Keratinocyte (primary cell): ENCODE measurements at regions not wholly inside any gene's neighbourhood (a gene's known extent, or its start where the extent isn't known, plus 50 kb on each side); places are given as distances from the start of the nearest gene placed in this dataset.

Source experiments
- DNase-seq: peaks from one replicate; pipeline ENCODE4 v3.0.0-alpha.2; 2011; ENCODE audit warnings: low read depth, missing footprints, low spot score
- FAIRE-seq: peaks from 2 replicates; lab custom pipeline; 2011; peaks lifted over from hg19 to GRCh38; lab: Jason Lieb, UNC
- H2AFZ ChIP-seq: 2 replicates; pipeline ENCODE4 v1.6.0; 2012; ENCODE audit warnings: low read length, control low read depth, inconsistent platforms; ENCODE audit not compliant: control insufficient read depth
- H3K27ac ChIP-seq: 2 replicates; pipeline ENCODE4 v1.5.1; 2011; ENCODE audit warnings: low read length; ENCODE audit not compliant: control insufficient read depth, insufficient read depth
- H3K27me3 ChIP-seq: 3 replicates; pipeline ENCODE4 v1.6.0; 2011; ENCODE audit warnings: low read length; ENCODE audit not compliant: control insufficient read depth, insufficient read depth; ENCODE audit errors: extremely low read depth
- H3K36me3 ChIP-seq, 2 experiments: 2 replicates in 1 of 2; 3 replicates in 1 of 2; pipeline ENCODE4 v1.5.1; 2011; ENCODE audit warnings: low read length in 2 of 2, mild to moderate bottlenecking in 1 of 2; ENCODE audit not compliant: control insufficient read depth in 2 of 2, insufficient read depth in 2 of 2; ENCODE audit errors: extremely low read depth in 1 of 2
- H3K4me1 ChIP-seq: 3 replicates; pipeline ENCODE4 v1.5.1; 2011; ENCODE audit warnings: low read length; ENCODE audit not compliant: control insufficient read depth, insufficient read depth; ENCODE audit errors: extremely low read depth
- H3K4me2 ChIP-seq: 3 replicates; pipeline ENCODE4 v1.6.0; 2011; ENCODE audit warnings: low read depth, low read length; ENCODE audit not compliant: control insufficient read depth, insufficient read depth; ENCODE audit errors: extremely low read depth
- H3K4me3 ChIP-seq, 3 experiments: fragments of 200-600 bp in 1 of 3; sonication (generic) in 1 of 3; 2 replicates in 2 of 3; 3 replicates in 1 of 3; pipeline ENCODE4 v1.5.1; 2011 to 2016; ENCODE audit warnings: low read length in 3 of 3, mild to moderate bottlenecking in 3 of 3, control low read depth in 2 of 3, inconsistent platforms in 1 of 3, low read depth in 1 of 3, mixed read lengths in 1 of 3, mixed run types in 1 of 3, moderate library complexity in 1 of 3; ENCODE audit not compliant: control insufficient read depth in 2 of 3, insufficient read depth in 2 of 3; ENCODE audit errors: extremely low read depth in 1 of 3
- H3K79me2 ChIP-seq: 2 replicates; pipeline ENCODE4 v1.6.0; 2012; ENCODE audit warnings: low read length; ENCODE audit not compliant: control insufficient read depth, insufficient read depth
- H3K9ac ChIP-seq: 3 replicates; pipeline ENCODE4 v1.6.0; 2011; ENCODE audit warnings: low read length; ENCODE audit not compliant: control insufficient read depth, insufficient read depth; ENCODE audit errors: extremely low read depth
- H3K9me1 ChIP-seq: 3 replicates; pipeline ENCODE4 v1.6.0; 2011; ENCODE audit warnings: low read length; ENCODE audit not compliant: control insufficient read depth, insufficient read depth; ENCODE audit errors: extremely low read depth
- H3K9me3 ChIP-seq: 2 replicates; pipeline ENCODE4 v1.5.1; 2012; ENCODE audit warnings: low read depth, low read length; ENCODE audit not compliant: control insufficient read depth
- H4K20me1 ChIP-seq: 3 replicates; pipeline ENCODE4 v1.6.0; 2011; ENCODE audit warnings: low read length; ENCODE audit not compliant: control insufficient read depth, insufficient read depth; ENCODE audit errors: extremely low read depth
- CTCF ChIP-seq, 3 experiments: IDR thresholded peaks in 1 of 3; conservative IDR thresholded peaks in 1 of 3; optimal IDR thresholded peaks in 1 of 3; 2 replicates in 2 of 3; 3 replicates in 1 of 3; pipeline versions ENCODE3 to v1.5.1; 2011; ENCODE audit warnings: low read length in 3 of 3, mild to moderate bottlenecking in 3 of 3, moderate library complexity in 2 of 3, control low read depth in 1 of 3, inconsistent platforms in 1 of 3; ENCODE audit not compliant: insufficient read depth in 2 of 3; ENCODE audit errors: extremely low read depth in 1 of 3
- EZH2 ChIP-seq: IDR thresholded peaks from one replicate; pipeline ENCODE4 v1.6.1; 2012; ENCODE audit warnings: inconsistent platforms, mild to moderate bottlenecking, low read length, moderate library complexity
- dilution Hi-C: fragments of 300-500 bp; cut with MboI; formaldehyde crosslinking; loops from one replicate; pipeline ENCODE4 v1.7.0; 2020; ENCODE audit warnings: low sequenced_read_pairs; ENCODE audit not compliant: extremely low pct_ligation_motif_present

- Histone ChIP-seq H3K9me1 (no peaks in the 10 kb centered on the region), H3K36me3 (no peaks in the 10 kb centered on the region), H3K9ac (no peak overlapping the region), H3K4me1 (peaks cover 7% of the 10 kb centered on the region), H3K27me3 (no peaks in the 10 kb centered on the region), H3K4me3 (no peak overlapping the region), H3K27ac (no peak overlapping the region), H3K9me3 (no peaks in the 10 kb centered on the region), H4K20me1 (no peaks in the 10 kb centered on the region), H3K79me2 (no peaks in the 10 kb centered on the region), H3K4me2 (no peak overlapping the region), H2AFZ (no peak overlapping the region)
- DNase-seq (no peak), FAIRE-seq (no peak)
- TF ChIP-seq EZH2 (no peak), CTCF (optimal IDR thresholded peaks at IDR 0.05 in 1 of 3, IDR thresholded peaks at IDR 0.05 in 1 of 3, conservative IDR thresholded peaks at IDR 0.05 in 1 of 3; ENCODE audit: extremely low read depth in 1 of 3, insufficient read depth in 2 of 3, low read length in 3 of 3) (no peak)
- dilution Hi-C loops, result no loop called here
These were observed 63.2 kb upstream of the SYNDIG1 start for GRCh38 chr20:24406251-24406650.

GRCh38 chr20:24405810-24406209 lies 63.6 kb upstream of the SYNDIG1 start:
- no peaks in the 10 kb centered on the region for H3K9me3 ChIP-seq
- no peak overlapping the region for H2AFZ ChIP-seq
- no peak overlapping the region for H3K9ac ChIP-seq
- no peak for TF ChIP-seq CTCF (optimal IDR thresholded peaks at IDR 0.05 in 1 of 3, IDR thresholded peaks at IDR 0.05 in 1 of 3, conservative IDR thresholded peaks at IDR 0.05 in 1 of 3; ENCODE audit: extremely low read depth in 1 of 3, insufficient read depth in 2 of 3, low read length in 3 of 3)
- no peak for TF ChIP-seq EZH2
- dilution Hi-C loops, result no loop called here
- no peaks in the 10 kb centered on the region for H3K27me3 ChIP-seq
- no peaks in the 10 kb centered on the region for H3K9me1 ChIP-seq
- H3K27ac ChIP-seq, result no peak overlapping the region
- no peak overlapping the region for H3K4me3 ChIP-seq
- H4K20me1 ChIP-seq, result no peaks in the 10 kb centered on the region
- H3K4me2 ChIP-seq, result no peak overlapping the region
- no peaks in the 10 kb centered on the region for H3K79me2 ChIP-seq
- peaks cover 7% of the 10 kb centered on the region for H3K4me1 ChIP-seq
- FAIRE-seq (no peak), DNase-seq (no peak)
- no peaks in the 10 kb centered on the region for H3K36me3 ChIP-seq
